Neural cell (in vitro differentiated cells): ENCODE measurements at regions not wholly inside any gene's neighbourhood (a gene's known extent, or its start where the extent isn't known, plus 50 kb on each side); places are given as distances from the start of the nearest gene placed in this dataset.

Source experiments
- EP300 ChIP-seq: fragments of 450-650 bp; conservative IDR thresholded peaks from 2 replicates; pipeline ENCODE4 v1.6.1; 2014; ENCODE audit warnings: antibody characterized with exemption, mild to moderate bottlenecking, moderate library complexity; ENCODE audit not compliant: poor library complexity, severe bottlenecking
- POLR2AphosphoS5 ChIP-seq: IDR thresholded peaks from 2 replicates; pipeline ENCODE4 v1.6.1; 2012
- TF ChIP-seq, protein P1 (sequence below): fragments of 450-650 bp; IDR thresholded peaks from 2 replicates; pipeline ENCODE4 v1.5.1; 2014; ENCODE audit warnings: antibody characterized with exemption, mild to moderate bottlenecking, moderate library complexity; ENCODE audit not compliant: poor library complexity, severe bottlenecking
- TF ChIP-seq, protein P2 (sequence below): IDR thresholded peaks from 2 replicates; pipeline ENCODE4 v1.6.1; 2012; ENCODE audit warnings: borderline replicate concordance

GRCh38 chr2:128579825-128580224 is 261.2 kb upstream of the HS6ST1 start:
- TF ChIP-seq, protein P1, sequence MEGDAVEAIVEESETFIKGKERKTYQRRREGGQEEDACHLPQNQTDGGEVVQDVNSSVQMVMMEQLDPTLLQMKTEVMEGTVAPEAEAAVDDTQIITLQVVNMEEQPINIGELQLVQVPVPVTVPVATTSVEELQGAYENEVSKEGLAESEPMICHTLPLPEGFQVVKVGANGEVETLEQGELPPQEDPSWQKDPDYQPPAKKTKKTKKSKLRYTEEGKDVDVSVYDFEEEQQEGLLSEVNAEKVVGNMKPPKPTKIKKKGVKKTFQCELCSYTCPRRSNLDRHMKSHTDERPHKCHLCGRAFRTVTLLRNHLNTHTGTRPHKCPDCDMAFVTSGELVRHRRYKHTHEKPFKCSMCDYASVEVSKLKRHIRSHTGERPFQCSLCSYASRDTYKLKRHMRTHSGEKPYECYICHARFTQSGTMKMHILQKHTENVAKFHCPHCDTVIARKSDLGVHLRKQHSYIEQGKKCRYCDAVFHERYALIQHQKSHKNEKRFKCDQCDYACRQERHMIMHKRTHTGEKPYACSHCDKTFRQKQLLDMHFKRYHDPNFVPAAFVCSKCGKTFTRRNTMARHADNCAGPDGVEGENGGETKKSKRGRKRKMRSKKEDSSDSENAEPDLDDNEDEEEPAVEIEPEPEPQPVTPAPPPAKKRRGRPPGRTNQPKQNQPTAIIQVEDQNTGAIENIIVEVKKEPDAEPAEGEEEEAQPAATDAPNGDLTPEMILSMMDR, result no peak
- TF ChIP-seq POLR2AphosphoS5 (no peak), EP300 (no peak)
- TF ChIP-seq, protein P2, sequence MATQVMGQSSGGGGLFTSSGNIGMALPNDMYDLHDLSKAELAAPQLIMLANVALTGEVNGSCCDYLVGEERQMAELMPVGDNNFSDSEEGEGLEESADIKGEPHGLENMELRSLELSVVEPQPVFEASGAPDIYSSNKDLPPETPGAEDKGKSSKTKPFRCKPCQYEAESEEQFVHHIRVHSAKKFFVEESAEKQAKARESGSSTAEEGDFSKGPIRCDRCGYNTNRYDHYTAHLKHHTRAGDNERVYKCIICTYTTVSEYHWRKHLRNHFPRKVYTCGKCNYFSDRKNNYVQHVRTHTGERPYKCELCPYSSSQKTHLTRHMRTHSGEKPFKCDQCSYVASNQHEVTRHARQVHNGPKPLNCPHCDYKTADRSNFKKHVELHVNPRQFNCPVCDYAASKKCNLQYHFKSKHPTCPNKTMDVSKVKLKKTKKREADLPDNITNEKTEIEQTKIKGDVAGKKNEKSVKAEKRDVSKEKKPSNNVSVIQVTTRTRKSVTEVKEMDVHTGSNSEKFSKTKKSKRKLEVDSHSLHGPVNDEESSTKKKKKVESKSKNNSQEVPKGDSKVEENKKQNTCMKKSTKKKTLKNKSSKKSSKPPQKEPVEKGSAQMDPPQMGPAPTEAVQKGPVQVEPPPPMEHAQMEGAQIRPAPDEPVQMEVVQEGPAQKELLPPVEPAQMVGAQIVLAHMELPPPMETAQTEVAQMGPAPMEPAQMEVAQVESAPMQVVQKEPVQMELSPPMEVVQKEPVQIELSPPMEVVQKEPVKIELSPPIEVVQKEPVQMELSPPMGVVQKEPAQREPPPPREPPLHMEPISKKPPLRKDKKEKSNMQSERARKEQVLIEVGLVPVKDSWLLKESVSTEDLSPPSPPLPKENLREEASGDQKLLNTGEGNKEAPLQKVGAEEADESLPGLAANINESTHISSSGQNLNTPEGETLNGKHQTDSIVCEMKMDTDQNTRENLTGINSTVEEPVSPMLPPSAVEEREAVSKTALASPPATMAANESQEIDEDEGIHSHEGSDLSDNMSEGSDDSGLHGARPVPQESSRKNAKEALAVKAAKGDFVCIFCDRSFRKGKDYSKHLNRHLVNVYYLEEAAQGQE, result no peak
